ENCODE measurements at regions not wholly inside any gene's neighbourhood (a gene's known extent, or its start where the extent isn't known, plus 50 kb on each side); places are given as distances from the start of the nearest gene placed in this dataset.
"Not testable (repeated sequence)": the region's sequence is repeated elsewhere in the genome, so short reads cannot be mapped to it uniquely, and the experiment has no call there.

- not testable (repeated sequence) for DNase-seq
Measured at GRCh38 chr9:65566018-65566417, 109.7 kb upstream of the ZNG1E start.

- not testable (repeated sequence) for DNase-seq
Measured at GRCh38 chr9:65519018-65519417, 156.7 kb upstream of the ZNG1E start.

GRCh38 chr9:65514465-65514864, 161.3 kb upstream of the ZNG1E start:
- DNase-seq, result not testable (repeated sequence)

DNA sequence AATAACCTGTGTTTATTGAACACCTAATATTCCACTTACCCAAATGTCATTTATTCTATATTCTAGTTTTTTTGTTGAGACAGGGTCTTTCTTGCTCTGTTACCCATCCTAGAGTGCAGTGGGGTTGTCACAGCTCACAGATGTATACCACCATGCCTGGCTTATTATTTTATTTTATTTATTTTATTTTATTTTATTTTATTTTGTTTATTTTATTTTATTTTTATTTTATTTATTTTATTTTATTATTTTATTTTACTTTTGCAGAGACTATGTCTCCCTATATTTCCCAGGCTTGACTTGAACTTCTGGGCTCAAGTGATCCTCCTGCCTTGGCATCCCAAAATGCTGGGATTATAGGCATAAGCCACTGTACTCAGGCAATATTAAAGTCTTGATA, 167.8 kb upstream of the ZNG1E start:
- DNase-seq, result not testable (repeated sequence)

DNA sequence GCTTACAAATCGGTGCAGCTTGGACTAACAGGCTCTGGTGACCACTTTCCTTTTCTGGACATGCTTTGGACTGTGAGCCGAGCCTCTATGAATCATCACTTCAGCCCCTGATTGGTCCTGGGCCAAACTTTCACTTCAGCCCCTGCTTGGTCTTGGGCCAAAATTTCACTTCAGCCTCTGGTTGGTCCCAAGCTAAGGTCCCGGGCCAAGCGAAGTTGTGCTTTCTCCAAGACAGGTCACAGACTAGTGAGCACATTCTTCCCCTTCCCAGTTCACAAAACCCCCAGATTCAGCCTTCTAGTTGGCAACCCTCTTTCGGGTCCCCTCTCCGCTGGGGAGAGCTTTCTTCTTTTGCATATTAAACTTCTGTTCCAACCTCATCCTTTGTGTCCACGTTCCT, 171.0 kb upstream of the ZNG1E start:
- not testable (repeated sequence) for DNase-seq

- not testable (repeated sequence) for DNase-seq
Measured at GRCh38 chr9:65503696-65504095, 172.0 kb upstream of the ZNG1E start.

DNA sequence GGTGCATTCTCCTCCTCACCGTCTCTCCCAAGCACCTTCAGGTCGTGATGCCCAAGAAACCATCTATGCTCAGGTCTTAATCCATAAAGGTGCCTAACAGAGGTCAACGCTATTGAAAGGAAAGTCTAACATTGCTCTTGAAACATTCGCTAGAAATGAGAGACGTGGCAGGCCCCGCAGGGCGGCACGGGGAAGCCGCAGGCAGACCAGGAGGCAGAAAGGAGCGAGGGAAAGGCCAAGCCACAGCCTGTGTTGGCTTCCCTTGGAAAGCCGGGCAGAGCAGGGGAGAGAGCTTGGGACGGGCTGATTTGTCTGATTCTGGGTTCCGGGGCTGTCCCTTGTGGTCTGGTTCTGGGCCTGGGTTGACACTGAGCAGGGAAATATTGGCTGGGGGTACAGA, 192.8 kb upstream of the ZNG1E start:
- not testable (repeated sequence) for DNase-seq

DNA sequence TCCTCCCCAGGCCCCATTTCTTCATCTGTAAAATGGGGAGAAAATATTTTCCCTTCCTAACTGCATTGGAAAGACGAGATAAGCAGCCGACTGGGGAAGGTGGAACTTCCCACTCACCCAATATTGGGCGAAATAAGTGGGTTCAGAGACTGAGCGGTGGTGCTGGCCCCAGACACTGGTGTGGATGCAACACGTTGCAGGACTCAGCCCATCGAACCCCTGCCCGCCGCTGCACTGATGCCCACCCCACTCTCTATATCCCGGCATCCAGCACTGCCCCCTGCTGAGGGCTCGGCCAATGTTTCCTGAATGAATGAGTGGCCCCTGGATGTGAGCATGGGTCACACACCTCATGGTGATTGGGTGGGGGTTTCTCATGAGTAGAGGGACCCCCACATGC, 194.4 kb upstream of the ZNG1E start:
- DNase-seq, result not testable (repeated sequence)

DNA sequence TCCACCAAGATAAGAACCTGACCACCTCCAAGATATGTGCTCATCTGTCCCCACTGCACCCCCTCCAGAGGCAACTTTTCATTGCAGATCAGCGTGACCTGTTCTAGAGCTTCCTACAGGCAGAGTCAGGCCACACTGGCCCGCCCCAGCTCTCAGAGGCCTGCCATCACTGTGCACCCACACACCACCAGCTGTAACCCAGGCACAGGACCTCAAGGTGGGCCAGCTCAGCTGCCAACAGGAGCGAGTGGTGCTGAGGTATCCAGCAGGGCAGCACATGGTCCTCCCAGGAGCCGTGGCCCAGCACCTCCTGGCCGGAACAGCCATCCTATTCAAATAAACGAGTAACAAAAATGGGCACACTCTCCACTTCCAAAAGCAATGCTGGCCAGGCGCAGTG, 189.9 kb upstream of the FOXD4L5 start:
- DNase-seq, result not testable (repeated sequence)

GRCh38 chr9:65473059-65473822, 188.2 kb upstream of the FOXD4L5 start:
- not testable (repeated sequence) for DNase-seq

- DNase-seq, result not testable (repeated sequence)
Measured at GRCh38 chr9:65471106-65471505, 186.1 kb upstream of the FOXD4L5 start.

GRCh38 chr9:65466911-65467734, 182.1 kb upstream of the FOXD4L5 start:
- not testable (repeated sequence) for DNase-seq

GRCh38 chr9:65465246-65465895, 180.4 kb upstream of the FOXD4L5 start:
- not testable (repeated sequence) for DNase-seq

DNA sequence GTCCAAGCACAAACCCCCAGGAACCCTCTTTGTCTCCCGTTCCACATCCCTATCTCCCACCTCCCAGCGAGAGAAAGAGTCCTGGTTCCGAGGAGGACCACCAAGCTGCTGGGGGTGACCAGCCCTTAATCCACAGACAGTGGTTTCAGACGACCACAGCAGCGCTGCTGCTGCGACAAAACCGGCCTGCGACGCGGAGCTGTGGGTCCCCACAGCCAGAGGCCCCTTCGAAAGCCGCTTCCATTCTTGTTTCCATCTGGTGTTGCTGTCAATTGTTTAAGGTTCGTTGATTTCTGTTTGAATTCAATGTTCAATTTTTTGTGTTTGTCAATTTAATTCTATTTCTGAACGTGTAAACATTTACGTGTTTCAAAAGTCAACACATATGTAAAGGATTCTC, 177.5 kb upstream of the FOXD4L5 start:
- DNase-seq, result not testable (repeated sequence)

- no peak for DNase-seq
Measured at GRCh38 chr9:65459756-65460320, 174.8 kb upstream of the FOXD4L5 start.

DNA sequence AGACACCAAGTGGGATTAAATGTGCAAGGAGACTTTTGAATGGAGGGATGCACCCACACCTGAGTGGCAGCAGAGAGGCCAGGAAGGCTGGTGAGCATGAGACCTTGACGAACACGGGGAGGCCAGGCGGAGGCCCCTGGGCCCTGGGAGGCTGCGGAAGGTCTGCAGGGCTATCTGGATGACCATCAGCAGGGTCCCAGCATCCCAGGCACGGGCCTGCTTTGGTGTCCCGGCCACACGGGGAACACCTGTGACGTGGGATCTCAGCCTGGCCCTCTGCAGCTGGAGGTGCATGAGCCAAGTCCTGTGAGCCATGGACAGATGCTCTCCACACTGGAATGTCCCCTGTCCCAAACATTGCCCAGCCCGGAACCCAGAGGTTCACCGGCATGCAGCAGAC, 174.0 kb upstream of the FOXD4L5 start:
- no peak for DNase-seq

- DNase-seq, result no peak
Measured at GRCh38 chr9:65458465-65458864, 173.5 kb upstream of the FOXD4L5 start.

GRCh38 chr9:65456991-65457390, 172.0 kb upstream of the FOXD4L5 start:
- DNase-seq, result not testable (repeated sequence)

DNA sequence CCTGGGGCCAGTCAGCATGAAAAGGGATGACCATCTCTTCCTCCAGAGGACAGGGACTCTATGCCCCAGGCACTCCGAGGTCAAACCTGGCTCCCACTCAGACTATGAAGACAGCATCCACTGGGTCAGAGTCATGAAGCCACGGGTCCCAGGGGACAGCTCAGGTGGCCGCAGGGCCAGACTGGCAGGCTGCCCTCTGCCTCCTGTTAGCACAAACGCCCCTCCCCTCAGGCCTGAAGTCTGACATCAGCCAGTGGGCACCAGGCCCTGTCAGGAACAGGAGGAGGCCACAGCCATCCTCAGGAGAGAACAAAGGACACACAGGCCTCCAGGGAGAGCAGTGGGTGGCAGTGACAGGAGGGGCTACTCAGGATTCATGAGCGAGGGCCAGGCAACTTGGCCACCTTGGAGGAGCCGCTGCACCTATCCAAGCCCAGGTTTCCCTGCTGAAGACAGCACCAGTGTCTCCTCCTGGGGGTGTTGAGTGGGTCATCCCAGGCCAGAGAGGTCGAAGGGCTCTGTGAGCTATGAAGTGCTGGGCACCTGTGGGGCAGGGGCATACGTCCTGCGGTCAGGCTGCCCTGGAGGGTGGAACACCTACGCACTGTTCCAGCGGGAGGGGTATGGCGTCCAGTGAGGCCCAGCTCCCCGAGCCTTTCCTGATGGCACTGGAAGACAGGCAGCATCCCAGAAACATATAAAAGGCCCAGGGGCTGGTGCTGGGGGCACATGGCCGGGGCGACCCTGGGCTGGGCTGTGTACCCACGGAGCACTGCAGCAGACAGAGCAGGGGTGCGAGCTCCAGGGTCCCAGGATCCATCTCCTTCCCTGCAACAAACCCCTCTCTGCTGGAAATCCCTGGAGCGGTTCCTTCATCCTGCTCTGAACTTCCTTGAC, 171.0 kb upstream of the FOXD4L5 start:
- DNase-seq, result not testable (repeated sequence)

GRCh38 chr9:65455136-65455535, 170.1 kb upstream of the FOXD4L5 start:
- DNase-seq, result not testable (repeated sequence)

- DNase-seq, result not testable (repeated sequence)
Measured at GRCh38 chr9:65454666-65455065, 169.7 kb upstream of the FOXD4L5 start.

DNA sequence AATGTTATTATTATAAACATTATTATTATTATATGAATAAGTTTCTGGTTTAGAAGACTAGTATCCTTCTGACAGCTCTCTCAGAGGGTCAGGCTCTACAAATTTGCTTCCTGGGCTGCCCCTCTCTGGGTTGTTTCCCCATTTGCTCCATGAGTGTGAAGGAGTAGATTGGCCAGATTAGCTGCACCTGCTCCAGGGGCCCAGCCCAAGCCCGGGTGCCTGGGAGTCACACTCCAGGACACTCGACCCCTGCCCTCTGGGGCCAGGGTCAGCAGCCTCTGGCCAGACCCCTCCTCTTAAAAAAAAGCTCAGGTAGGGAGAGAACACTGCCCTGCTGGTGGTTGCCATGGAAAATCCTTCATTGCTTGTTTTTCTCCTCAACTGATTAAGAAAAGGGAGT, 169.0 kb upstream of the FOXD4L5 start:
- DNase-seq, result not testable (repeated sequence)
